DMS53 treated with DMSO at 0.1 percent for 48 hours (cell line): ENCODE measurements at regions not wholly inside any gene's neighbourhood (a gene's known extent, or its start where the extent isn't known, plus 50 kb on each side); places are given as distances from the start of the nearest gene placed in this dataset.

Experiments used
- DNase-seq: peaks from one replicate; lab custom pipeline; 2025; ENCODE audit not compliant: unreplicated experiment; lab: John Stamatoyannopoulos, UW

GRCh38 chr17:72439893-72440502, 319.2 kb downstream of the SOX9 start:
- DNase-seq, result no peak

DNA sequence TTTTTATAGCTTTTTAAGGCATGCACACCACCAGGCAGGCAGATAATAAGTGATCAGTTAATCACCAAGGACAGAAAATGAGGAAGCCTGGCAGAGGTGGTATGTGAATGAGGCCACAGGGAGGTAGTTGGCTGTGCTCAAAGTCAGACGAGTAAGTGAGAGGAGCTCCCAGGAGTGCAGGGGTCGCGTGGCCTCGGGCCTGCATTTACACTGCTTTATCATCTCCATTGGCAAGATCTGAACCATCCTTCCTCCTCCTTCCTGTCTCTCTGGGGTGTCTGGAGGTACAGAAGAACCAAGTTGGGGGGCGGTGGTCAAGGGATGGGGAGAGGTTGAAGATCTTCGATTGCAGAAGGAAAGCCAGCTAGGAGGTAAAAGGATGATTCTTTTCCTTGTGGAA, 320.1 kb downstream of the SOX9 start:
- no peak for DNase-seq

- DNase-seq, result no peak
Measured at GRCh38 chr17:72441909-72442308, 321.1 kb downstream of the SOX9 start.

DNA sequence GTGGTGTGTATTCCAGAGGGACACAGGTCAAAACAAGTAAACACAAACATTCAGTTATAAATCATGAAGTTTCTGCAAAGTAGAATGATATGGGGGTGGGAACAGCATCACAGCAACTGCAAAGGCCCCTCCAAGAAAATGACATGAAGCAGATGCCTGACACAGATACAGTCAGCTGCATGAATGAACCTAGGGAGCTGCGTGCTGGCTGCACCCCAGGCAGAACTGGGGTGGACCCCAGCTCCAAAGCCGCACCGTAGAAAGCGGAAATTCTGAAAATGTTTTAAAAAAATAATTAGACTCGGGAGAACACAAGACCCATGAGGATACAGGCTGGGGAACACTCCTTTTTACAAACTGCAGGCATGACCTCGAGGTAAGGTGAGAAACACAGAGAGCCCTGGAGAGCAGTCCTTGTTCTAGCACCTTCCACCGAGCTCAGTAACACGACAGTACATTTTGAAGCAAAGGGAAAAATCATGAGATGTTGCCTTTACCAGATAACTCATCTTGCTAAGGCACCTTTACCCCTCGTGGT, 323.8 kb downstream of the SOX9 start:
- no peak for DNase-seq

DNA sequence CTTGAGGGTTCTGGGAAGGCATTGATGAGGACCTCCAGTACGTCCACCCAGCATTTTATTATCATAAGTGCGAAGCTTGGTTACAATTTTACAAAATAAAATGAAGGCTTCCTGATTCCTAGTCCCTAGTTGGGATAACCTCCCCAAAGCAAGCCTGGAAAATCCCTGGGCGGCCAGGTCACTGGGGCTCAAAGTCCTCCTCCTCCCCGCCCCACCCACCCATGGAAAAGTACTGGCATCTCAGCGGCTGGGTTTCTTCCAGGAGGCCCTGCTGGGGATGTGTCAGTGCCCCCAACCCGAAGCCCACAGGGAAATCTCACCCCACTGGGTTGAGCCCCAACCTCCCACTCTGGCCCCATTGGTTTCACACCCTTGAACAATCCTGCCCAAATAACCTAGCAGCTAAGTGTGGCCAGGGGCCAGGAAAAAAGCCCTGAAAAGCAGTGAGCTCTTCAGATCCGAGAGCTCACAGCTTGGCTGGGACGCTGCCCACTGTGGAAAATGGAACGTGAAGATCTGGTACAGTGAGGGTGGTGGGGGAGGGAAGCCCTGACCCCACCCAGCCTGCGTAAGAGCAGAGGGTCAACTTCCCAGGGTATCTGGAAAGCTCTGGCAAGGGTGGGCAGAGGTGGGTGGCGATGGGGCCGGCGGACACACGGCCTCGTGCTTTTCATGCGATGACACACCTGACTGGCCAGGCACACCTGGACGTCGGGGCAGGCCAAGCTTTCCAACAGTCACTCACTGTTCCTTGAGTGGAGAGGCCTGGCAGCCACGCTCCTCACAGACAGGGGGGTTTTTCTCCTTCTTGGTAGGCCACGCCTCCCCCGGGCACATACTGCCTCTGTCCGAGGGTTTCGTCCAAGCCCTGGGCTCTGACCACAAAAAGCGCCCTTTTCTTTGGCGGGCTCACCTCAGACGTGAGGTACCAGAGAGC, 324.5 kb downstream of the SOX9 start:
- no peak for DNase-seq

DNA sequence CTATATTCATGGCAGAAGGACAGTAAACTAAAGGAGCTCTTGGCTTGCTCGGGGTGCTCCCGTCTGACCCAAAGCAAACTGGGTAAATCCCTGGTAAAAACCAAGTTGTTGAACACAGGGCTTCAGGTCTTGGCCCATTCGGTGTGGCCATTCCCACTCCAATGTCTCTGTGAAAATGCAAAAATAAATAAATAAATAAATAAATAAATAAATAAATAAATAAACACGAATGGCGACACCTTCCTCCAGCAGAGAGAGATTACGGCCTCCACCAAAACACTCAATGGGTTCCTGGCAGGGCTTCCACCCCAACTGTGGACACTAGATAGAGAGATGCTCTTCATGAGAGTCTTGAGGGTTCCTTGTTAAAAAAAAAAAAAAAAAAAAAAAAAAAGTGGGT, 325.3 kb downstream of the SOX9 start:
- no peak for DNase-seq

DNA sequence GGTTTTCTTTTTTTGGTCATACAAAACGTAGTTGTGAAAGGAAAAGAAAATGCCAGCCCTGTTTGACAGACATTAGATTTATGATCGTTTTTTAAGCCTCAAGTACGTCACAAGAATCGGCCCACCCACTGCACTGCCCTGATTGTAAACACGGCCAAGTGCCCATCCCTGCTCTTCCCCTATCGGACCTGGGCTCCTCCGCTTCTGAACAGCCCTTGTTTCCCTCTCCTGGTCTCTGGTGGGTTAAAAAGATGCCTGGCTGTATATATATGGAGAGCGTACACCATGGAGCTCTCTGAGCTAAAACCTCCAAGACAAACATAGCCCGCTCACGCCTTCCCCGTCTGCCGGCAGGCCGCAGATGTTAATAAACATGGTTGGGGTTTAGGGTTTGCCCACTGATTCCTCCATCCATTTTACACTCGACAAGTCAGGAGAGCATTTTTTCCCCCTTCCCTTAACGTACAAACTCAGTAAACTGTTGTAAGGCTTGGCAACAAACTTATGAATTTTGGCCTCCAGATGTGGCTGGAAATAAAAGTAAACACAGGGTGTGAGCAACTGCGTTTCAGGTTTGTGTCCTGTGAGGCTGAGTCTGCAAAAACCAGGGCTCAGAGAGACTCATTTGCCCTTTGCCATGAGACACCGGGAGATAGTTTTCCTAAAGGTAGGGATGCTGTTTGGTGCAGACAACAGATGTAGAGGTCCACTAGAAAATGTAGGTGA, 325.9 kb downstream of the SOX9 start:
- no peak for DNase-seq

DNA sequence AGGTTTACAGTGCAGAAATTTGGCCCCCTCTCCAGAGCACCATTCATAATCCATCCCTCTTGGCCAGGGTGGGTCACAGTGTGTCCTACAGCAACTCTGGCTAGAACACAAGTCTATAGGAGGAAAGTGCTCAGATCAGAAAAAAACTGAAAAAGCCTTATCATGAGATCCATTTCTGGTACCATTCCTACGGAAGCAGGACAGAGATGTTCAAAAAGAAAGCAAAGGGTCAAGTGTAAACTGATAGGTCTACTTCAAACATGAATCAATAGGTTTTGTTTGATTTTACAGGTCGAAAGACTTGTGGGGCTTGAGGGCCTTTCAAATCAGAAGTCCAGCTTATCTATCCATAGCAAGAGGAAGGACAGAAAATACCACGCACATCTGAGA, 326.4 kb downstream of the SOX9 start:
- DNase-seq, result no peak

- DNase-seq, result peak; percentile 25
Measured at GRCh38 chr17:72448019-72448418, 327.2 kb downstream of the SOX9 start.

GRCh38 chr17:72452286-72453173, 331.7 kb downstream of the SOX9 start:
- DNase-seq, result no peak

GRCh38 chr17:72454342-72454741, 333.5 kb downstream of the SOX9 start:
- DNase-seq, result no peak

DNA sequence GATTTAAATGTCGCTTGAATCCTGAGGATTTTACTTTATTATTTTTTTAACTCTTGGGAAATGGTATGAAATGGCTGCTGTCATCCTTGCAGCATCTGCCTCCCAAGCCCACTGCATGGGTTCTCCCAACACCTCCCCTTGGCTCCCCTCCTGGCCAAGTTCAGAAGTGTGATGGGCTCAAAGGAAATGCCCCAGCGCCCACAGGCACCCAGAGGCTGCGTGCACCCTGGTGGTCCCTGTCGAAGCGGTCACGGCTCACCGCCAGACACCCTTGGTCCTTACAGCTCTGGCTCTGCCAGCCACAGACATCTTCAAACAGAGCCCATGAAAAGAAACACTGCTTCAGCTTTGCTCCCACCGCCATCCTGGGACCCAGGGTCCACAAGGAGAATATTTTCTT, 334.7 kb downstream of the SOX9 start:
- DNase-seq, result no peak

GRCh38 chr17:72456075-72456474, 335.3 kb downstream of the SOX9 start:
- DNase-seq, result no peak

- DNase-seq, result no peak
Measured at GRCh38 chr17:72457712-72458111, 336.9 kb downstream of the SOX9 start.

DNA sequence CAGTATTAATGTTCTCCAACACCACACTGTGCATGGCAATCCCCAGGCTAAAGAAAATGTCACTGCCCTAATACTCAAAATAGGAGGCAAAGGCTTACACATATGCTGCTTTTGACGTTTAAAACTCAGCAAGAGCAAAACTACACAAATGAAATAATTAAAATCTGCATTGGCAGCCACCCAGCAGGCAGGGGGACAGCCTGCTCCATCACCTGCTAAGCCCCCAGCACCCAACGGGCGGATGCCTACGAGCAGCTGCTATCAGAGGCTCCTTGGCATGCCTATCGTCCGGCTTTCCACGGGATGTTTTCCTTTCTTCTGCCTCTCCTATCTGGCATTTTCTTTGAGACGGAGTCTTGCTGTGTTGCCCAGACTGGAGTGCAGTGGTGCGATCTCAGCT, 337.5 kb downstream of the SOX9 start:
- no peak for DNase-seq

GRCh38 chr17:72460711-72461110, 339.9 kb downstream of the SOX9 start:
- DNase-seq, result no peak

- no peak for DNase-seq
Measured at GRCh38 chr17:72461757-72462156, 340.9 kb downstream of the SOX9 start.

GRCh38 chr17:72462407-72462806, 341.6 kb downstream of the SOX9 start:
- DNase-seq, result no peak

DNA sequence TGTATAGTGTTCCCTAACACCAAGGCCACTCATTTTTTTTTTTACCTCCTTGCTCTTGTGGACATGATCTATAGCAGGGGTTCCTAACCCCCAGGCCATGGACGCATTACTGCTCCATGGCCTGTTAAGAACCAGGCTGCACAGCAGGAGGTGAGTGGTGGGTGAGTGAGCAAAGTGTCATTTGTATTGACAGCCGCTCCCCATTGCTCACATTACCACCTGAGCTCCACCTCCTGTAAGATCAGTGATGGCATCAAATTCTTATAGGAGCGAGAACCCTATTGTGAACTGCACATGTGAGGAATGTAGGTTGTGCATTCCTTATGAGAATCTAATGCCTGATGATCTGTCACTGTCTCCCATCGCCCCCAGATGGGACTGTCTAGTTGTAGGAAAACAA, 342.0 kb downstream of the SOX9 start:
- no peak for DNase-seq

DNA sequence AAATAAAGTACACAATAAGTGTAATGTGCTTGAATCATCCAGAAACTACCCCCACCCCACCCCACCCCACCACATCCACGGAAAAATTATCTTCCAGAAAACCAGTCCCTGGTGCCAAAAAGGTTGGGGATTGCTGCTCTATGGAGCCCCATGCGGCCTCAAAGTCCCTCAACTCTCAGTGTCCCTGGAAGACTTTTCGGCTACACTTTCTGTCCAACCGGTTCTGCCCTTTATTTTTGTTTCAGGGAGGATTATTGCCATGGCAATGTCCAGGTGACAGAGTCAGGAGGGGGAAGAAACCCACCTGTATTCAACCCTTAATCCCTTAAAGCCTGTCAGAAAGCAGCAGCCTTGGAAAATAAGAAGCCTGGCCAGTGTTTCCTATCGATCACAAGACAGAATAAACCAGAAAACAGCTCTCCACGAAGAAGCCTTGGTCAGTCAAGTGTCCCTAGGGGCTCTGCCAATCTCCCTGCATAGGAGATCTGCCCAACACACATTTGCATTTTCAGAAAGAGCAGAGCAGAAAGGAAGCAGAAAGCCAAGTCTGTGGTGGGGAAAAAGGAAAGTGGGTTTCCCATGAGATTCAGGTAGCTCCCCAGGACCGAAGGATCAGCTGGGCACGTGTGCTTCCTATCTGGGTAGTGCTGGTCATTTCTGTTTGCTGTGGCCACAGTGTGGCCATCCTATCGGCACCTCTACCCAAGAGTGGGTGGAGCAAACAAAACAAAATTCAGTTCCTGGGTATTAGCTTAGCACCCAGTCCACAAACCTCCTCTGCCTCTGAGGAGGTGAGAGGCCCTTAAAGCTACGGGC, 342.7 kb downstream of the SOX9 start:
- DNase-seq, result no peak
